HL-60 (cell line): ENCODE measurements at regions not wholly inside any gene's neighbourhood (a gene's known extent, or its start where the extent isn't known, plus 50 kb on each side); places are given as distances from the start of the nearest gene placed in this dataset.

Experiments
- DNase-seq, 2 experiments: peaks; one replicate each; pipeline ENCODE4 v3.0.0-alpha.2; 2010 to 2020; ENCODE audit warnings: low read depth in 1 of 2, low spot score in 1 of 2
- H3K27ac ChIP-seq: fragments of 250-450 bp; sonication (Bioruptor Pico); replicated peaks from 2 replicates; pipeline ENCODE4 v1.5.1; 2020; ENCODE audit warnings: mild to moderate bottlenecking, moderate library complexity
- H3K27me3 ChIP-seq: fragments of 250-450 bp; sonication (Bioruptor Pico); 2 replicates; pipeline ENCODE4 v1.5.1; 2021; ENCODE audit warnings: mild to moderate bottlenecking, moderate library complexity; ENCODE audit not compliant: insufficient read depth, poor library complexity, severe bottlenecking
- H3K4me3 ChIP-seq: replicated peaks from 2 replicates; pipeline ENCODE4 v1.5.1; 2011; ENCODE audit warnings: mild to moderate bottlenecking, control low read depth, low read length; ENCODE audit not compliant: insufficient read depth
- GABPA ChIP-seq: IDR thresholded peaks from 2 replicates; pipeline ENCODE4 v1.6.1; 2012; ENCODE audit warnings: low read depth
- POLR2AphosphoS5 ChIP-seq: IDR thresholded peaks from 2 replicates; pipeline ENCODE4 v1.6.1; 2012; ENCODE audit warnings: low read depth
- REST ChIP-seq: IDR thresholded peaks from 2 replicates; pipeline ENCODE4 v1.6.1; 2012; ENCODE audit warnings: low read depth; ENCODE audit not compliant: insufficient replicate concordance
- SPI1 ChIP-seq: IDR thresholded peaks from 2 replicates; pipeline ENCODE4 v1.6.1; 2012; ENCODE audit warnings: low read depth, mild to moderate bottlenecking, borderline replicate concordance
- TF ChIP-seq, protein P1 (sequence below): IDR thresholded peaks from one replicate; pipeline ENCODE4 v1.5.1; 2011; ENCODE audit warnings: low read length, control low read depth, inconsistent platforms; ENCODE audit not compliant: insufficient read depth

DNA sequence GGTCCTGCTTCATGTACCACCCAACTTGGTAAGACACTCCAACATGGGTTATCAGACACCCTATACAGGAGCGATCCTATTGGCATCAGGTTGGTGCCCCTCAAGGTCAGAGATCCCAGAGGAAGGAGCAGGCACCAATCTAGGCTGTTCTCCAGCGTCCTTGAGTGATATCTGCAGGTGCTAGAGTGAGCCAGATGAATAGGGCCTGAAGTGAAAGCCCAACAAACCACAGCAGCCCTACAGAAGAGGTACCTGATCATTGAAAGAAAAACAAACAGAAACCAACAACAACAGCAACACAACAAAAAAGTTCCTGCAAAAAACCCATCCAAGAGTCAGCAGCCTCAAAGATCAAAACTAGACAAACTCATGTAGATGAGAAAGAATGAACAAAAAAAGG, 584.8 kb downstream of the HINT1 start:
- TF ChIP-seq REST (no peak), SPI1 (no peak)
- DNase-seq = no peak
- Histone ChIP-seq H3K27me3 (no peaks in the 10 kb centered on the region), H3K27ac (no peak overlapping the region), H3K4me3 (no peak overlapping the region)

DNA sequence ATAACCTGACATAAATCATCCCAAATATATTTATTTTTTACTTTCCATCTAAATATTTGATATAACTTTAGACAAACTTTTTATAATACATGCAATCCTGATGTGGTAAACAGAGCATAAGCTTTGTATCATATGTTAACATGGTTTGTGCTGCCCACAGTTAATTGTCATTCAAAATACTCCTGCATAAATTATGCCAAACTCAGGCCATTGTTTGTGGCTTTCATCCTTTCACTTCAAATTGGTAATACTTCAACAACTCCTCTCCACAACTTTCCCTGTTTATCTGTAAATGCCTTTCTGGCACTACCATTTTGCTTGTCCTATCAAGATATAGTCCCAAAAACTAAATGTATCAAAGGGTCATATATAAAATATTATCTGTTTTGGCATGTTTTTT, 586.7 kb downstream of the HINT1 start:
- Histone ChIP-seq H3K27ac (no peak overlapping the region), H3K27me3 (no peaks in the 10 kb centered on the region), H3K4me3 (no peak overlapping the region)
- TF ChIP-seq SPI1 (no peak), GABPA (no peak), POLR2AphosphoS5 (no peak), REST (no peak)
- TF ChIP-seq, protein P1, sequence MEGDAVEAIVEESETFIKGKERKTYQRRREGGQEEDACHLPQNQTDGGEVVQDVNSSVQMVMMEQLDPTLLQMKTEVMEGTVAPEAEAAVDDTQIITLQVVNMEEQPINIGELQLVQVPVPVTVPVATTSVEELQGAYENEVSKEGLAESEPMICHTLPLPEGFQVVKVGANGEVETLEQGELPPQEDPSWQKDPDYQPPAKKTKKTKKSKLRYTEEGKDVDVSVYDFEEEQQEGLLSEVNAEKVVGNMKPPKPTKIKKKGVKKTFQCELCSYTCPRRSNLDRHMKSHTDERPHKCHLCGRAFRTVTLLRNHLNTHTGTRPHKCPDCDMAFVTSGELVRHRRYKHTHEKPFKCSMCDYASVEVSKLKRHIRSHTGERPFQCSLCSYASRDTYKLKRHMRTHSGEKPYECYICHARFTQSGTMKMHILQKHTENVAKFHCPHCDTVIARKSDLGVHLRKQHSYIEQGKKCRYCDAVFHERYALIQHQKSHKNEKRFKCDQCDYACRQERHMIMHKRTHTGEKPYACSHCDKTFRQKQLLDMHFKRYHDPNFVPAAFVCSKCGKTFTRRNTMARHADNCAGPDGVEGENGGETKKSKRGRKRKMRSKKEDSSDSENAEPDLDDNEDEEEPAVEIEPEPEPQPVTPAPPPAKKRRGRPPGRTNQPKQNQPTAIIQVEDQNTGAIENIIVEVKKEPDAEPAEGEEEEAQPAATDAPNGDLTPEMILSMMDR = no peak
- no peak for DNase-seq

DNA sequence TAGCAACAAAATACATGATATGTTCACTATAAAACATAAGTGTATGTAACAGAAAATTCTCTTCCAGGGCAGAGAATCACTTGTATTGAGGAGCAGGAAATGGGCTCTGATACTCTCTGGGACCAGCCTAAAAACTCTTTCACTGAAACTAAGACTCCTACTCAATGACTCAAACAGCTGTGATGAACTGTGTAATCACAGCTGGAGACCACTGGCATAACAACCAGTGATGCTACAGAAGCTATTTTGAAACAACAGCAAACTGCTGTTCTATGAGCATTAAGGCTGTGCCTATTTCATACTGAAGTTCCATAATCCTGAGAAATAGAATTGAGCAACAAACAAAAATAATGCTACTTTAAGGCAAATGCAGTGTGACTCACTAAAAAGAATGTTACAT, 594.0 kb downstream of the HINT1 start:
- Histone ChIP-seq H3K27me3 (no peaks in the 10 kb centered on the region), H3K27ac (no peak overlapping the region), H3K4me3 (no peak overlapping the region)
- TF ChIP-seq SPI1 (no peak), GABPA (no peak), POLR2AphosphoS5 (no peak), REST (no peak)
- TF ChIP-seq, protein P1 = no peak
- DNase-seq = no peak

GRCh38 chr5:130568791-130569190, 596.3 kb downstream of the HINT1 start:
- no peaks in the 10 kb centered on the region for H3K27me3 ChIP-seq
- no peak for DNase-seq
- no peak for TF ChIP-seq REST
- TF ChIP-seq, protein P1 = no peak
- no peak for TF ChIP-seq GABPA
- TF ChIP-seq POLR2AphosphoS5 = no peak
- TF ChIP-seq SPI1 = no peak
- H3K27ac ChIP-seq = no peak overlapping the region
- H3K4me3 ChIP-seq = no peak overlapping the region
